ENCODE measurements at regions not wholly inside any gene's neighbourhood (a gene's known extent, or its start where the extent isn't known, plus 50 kb on each side); places are given as distances from the start of the nearest gene placed in this dataset.

- no peak for DNase-seq (ENCODE audit: low spot score)
These were observed 166.4 kb upstream of the FAT1 start for GRCh38 chr4:186889876-186890643.

- DNase-seq (ENCODE audit: low spot score): no peak
These were observed 168.3 kb upstream of the FAT1 start for GRCh38 chr4:186891859-186892486.

GRCh38 chr4:186898367-186898766, 174.7 kb upstream of the FAT1 start:
- no peak for DNase-seq (ENCODE audit: low spot score)

GRCh38 chr4:186900232-186900900, 176.7 kb upstream of the FAT1 start:
- no peak for DNase-seq (ENCODE audit: low spot score)

- DNase-seq (ENCODE audit: low spot score): no peak
These were observed 177.3 kb upstream of the FAT1 start for GRCh38 chr4:186900984-186901383.

- no peak for DNase-seq (ENCODE audit: low spot score)
These were observed 178.2 kb upstream of the FAT1 start for GRCh38 chr4:186901850-186902249.

GRCh38 chr4:186902361-186902760, 178.7 kb upstream of the FAT1 start:
- DNase-seq (ENCODE audit: low spot score): no peak

GRCh38 chr4:186904101-186904500, 180.4 kb upstream of the FAT1 start:
- peak; percentile 25 for DNase-seq (ENCODE audit: low spot score)

GRCh38 chr4:186906722-186907121, 183.1 kb upstream of the FAT1 start:
- no peak for DNase-seq (ENCODE audit: low spot score)

- DNase-seq (ENCODE audit: low spot score): no peak
These were observed 186.7 kb upstream of the FAT1 start for GRCh38 chr4:186910385-186910784.

- DNase-seq (ENCODE audit: low spot score): no peak
These were observed 188.9 kb upstream of the FAT1 start for GRCh38 chr4:186912606-186913005.

GRCh38 chr4:186915816-186916215, 192.2 kb upstream of the FAT1 start:
- DNase-seq (ENCODE audit: low spot score): no peak

- DNase-seq (ENCODE audit: low spot score): no peak
These were observed 193.5 kb upstream of the FAT1 start for GRCh38 chr4:186917136-186917535.

GRCh38 chr4:186918466-186918865, 194.8 kb upstream of the FAT1 start:
- no peak for DNase-seq (ENCODE audit: low spot score)

GRCh38 chr4:186919340-186919739, 195.7 kb upstream of the FAT1 start:
- DNase-seq (ENCODE audit: low spot score): no peak

GRCh38 chr4:186920483-186920882, 196.8 kb upstream of the FAT1 start:
- DNase-seq (ENCODE audit: low spot score): no peak

- no peak for DNase-seq (ENCODE audit: low spot score)
These were observed 197.3 kb upstream of the FAT1 start for GRCh38 chr4:186920992-186921391.

GRCh38 chr4:186924723-186925122, 201.1 kb upstream of the FAT1 start:
- no peak for DNase-seq (ENCODE audit: low spot score)

GRCh38 chr4:186927624-186928023, 204.0 kb upstream of the FAT1 start:
- peak; percentile 14 for DNase-seq (ENCODE audit: low spot score)

GRCh38 chr4:186930024-186930423, 206.4 kb upstream of the FAT1 start:
- DNase-seq (ENCODE audit: low spot score): no peak

- DNase-seq (ENCODE audit: low spot score): no peak
These were observed 207.9 kb upstream of the FAT1 start for GRCh38 chr4:186931519-186931918.

- no peak for DNase-seq (ENCODE audit: low spot score)
These were observed 208.5 kb upstream of the FAT1 start for GRCh38 chr4:186932196-186932595.

- DNase-seq (ENCODE audit: low spot score): no peak
These were observed 209.1 kb upstream of the FAT1 start for GRCh38 chr4:186932631-186933187.
